ENCODE measurements at regions not wholly inside any gene's neighbourhood (a gene's known extent, or its start where the extent isn't known, plus 50 kb on each side); places are given as distances from the start of the nearest gene placed in this dataset.

DNA sequence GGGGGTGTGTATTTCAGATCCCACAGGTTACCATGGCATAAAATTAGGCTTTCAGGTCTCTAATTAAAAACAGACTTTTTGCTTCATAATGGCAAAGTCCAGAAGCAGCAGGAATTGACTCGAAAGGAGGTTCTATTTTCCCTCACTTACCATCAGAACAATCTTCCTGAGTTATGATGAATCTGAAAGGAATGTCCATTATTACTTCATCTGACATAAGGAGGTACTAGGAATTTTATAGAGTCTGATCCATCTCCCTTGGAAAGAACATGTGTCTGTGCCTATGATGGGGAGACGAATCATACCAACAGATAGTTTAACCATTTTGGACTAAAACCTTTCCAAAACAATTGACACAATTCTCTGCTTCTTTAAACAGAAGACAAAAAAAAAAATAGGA is 206.3 kb upstream of the FGF13 start (continued):
- TF ChIP-seq, protein P1, sequence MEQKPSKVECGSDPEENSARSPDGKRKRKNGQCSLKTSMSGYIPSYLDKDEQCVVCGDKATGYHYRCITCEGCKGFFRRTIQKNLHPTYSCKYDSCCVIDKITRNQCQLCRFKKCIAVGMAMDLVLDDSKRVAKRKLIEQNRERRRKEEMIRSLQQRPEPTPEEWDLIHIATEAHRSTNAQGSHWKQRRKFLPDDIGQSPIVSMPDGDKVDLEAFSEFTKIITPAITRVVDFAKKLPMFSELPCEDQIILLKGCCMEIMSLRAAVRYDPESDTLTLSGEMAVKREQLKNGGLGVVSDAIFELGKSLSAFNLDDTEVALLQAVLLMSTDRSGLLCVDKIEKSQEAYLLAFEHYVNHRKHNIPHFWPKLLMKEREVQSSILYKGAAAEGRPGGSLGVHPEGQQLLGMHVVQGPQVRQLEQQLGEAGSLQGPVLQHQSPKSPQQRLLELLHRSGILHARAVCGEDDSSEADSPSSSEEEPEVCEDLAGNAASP (CRISPR knock-in tag; IDR thresholded peaks at IDR 0.05; ENCODE audit: borderline replicate concordance) = no peak
- TF ChIP-seq HIVEP1 (CRISPR knock-in tag; IDR thresholded peaks at IDR 0.05) (no peak), SOX13 (IDR thresholded peaks at IDR 0.05) (no peak), SOX13 (CRISPR knock-in tag; conservative IDR thresholded peaks at IDR 0.05 in 1 of 2, IDR thresholded peaks at IDR 0.05 in 1 of 2) (no peak), SUZ12 (IDR thresholded peaks at IDR 0.05; ENCODE audit: low read depth, low read length) (no peak)

- no peak overlapping the region for H3K4me2 ChIP-seq (ENCODE audit: low read depth, low read length)
- no peaks in the 10 kb centered on the region for H3K27me3 ChIP-seq (ENCODE audit: control insufficient read depth in 1 of 2, insufficient read depth in 2 of 2, low read length in 2 of 2)
- no peaks in the 10 kb centered on the region for H3K36me3 ChIP-seq (replicated peaks in 1 of 2; ENCODE audit: control insufficient read depth in 1 of 2, insufficient read depth in 2 of 2, low read length in 2 of 2)
- POLR2A ChIA-PET = no interaction called here
- no peak overlapping the region for H2AFZ ChIP-seq (ENCODE audit: low read length)
- ATAC-seq (no peak), DNase-seq (ENCODE audit: low spot score) (no peak), FAIRE-seq (no peak)
- no peak overlapping the region for H3K9ac ChIP-seq (ENCODE audit: insufficient read depth, low read depth, low read length)
- no TSS peak for BruUV-seq (replicated peaks)
- in situ Hi-C loops (cut with HindIII; ENCODE audit: extremely low pct_ligation_motif_present, low pct_unique_long_range_greater_than_20kb) = no loop called here
- H3K79me2 ChIP-seq (ENCODE audit: insufficient read depth, low read length) = no peaks in the 10 kb centered on the region
- H3K27ac ChIP-seq (ENCODE audit: extremely low read length, insufficient read depth, low read length) = no peak overlapping the region
- no peaks in the 10 kb centered on the region for H3K4me1 ChIP-seq (ENCODE audit: insufficient read depth, low read length)
- intact Hi-C loops (cut with micrococcal nuclease; ENCODE audit: unreplicated experiment) = no loop called here
- no peaks in the 10 kb centered on the region for H4K20me1 ChIP-seq (ENCODE audit: insufficient read depth, low read length)
- CTCF ChIA-PET (ENCODE audit: low intra/inter-chr PET ratio, low total read pairs) = no interaction called here
- TF ChIP-seq MXD4 (CRISPR knock-in tag; IDR thresholded peaks at IDR 0.05) = no peak
- TF ChIP-seq SMAD9 (CRISPR knock-in tag; IDR thresholded peaks at IDR 0.05) = no peak
- TF ChIP-seq WIZ (CRISPR knock-in tag; IDR thresholded peaks at IDR 0.05) = no peak
- TF ChIP-seq ZNF263 (CRISPR knock-in tag; IDR thresholded peaks at IDR 0.05) = no peak
- TF ChIP-seq NCOA1 (CRISPR knock-in tag; IDR thresholded peaks at IDR 0.05) = no peak
- TF ChIP-seq, protein P2, sequence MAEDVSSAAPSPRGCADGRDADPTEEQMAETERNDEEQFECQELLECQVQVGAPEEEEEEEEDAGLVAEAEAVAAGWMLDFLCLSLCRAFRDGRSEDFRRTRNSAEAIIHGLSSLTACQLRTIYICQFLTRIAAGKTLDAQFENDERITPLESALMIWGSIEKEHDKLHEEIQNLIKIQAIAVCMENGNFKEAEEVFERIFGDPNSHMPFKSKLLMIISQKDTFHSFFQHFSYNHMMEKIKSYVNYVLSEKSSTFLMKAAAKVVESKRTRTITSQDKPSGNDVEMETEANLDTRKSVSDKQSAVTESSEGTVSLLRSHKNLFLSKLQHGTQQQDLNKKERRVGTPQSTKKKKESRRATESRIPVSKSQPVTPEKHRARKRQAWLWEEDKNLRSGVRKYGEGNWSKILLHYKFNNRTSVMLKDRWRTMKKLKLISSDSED (CRISPR knock-in tag; IDR thresholded peaks at IDR 0.05) = no peak
- TF ChIP-seq RFXANK (CRISPR knock-in tag; IDR thresholded peaks at IDR 0.05) = no peak
- no peak for TF ChIP-seq ZNF746 (CRISPR knock-in tag; IDR thresholded peaks at IDR 0.05)
- TF ChIP-seq EEA1 (CRISPR knock-in tag; IDR thresholded peaks at IDR 0.05; ENCODE audit: borderline replicate concordance) = no peak
- TF ChIP-seq, protein P3, sequence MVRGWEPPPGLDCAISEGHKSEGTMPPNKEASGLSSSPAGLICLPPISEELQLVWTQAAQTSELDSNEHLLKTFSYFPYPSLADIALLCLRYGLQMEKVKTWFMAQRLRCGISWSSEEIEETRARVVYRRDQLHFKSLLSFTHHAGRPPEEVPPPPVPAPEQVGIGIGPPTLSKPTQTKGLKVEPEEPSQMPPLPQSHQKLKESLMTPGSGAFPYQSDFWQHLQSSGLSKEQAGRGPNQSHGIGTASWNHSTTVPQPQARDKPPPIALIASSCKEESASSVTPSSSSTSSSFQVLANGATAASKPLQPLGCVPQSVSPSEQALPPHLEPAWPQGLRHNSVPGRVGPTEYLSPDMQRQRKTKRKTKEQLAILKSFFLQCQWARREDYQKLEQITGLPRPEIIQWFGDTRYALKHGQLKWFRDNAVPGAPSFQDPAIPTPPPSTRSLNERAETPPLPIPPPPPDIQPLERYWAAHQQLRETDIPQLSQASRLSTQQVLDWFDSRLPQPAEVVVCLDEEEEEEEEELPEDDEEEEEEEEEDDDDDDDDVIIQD (CRISPR knock-in tag; IDR thresholded peaks at IDR 0.05; ENCODE audit: low read depth) = no peak
- TF ChIP-seq, protein P4, sequence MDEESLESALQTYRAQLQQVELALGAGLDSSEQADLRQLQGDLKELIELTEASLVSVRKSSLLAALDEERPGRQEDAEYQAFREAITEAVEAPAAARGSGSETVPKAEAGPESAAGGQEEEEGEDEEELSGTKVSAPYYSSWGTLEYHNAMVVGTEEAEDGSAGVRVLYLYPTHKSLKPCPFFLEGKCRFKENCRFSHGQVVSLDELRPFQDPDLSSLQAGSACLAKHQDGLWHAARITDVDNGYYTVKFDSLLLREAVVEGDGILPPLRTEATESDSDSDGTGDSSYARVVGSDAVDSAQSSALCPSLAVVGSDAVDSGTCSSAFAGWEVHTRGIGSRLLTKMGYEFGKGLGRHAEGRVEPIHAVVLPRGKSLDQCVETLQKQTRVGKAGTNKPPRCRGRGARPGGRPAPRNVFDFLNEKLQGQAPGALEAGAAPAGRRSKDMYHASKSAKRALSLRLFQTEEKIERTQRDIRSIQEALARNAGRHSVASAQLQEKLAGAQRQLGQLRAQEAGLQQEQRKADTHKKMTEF (CRISPR knock-in tag; IDR thresholded peaks at IDR 0.05) = no peak
- no peak overlapping the region for H3K4me3 ChIP-seq (replicated peaks in 1 of 3; ENCODE audit: insufficient read depth in 1 of 3, low read depth in 2 of 3, low read length in 3 of 3)
- no peaks in the 10 kb centered on the region; the same call in 1 of the 2 replicates for H3K9me3 ChIP-seq (ENCODE audit: low read length)
These were observed 203.2 kb upstream of the FGF13 start for GRCh38 chrX:138914767-138915166.

Measured in HepG2 (cell line).